Keratinocyte (primary cell): ENCODE measurements at regions not wholly inside any gene's neighbourhood (a gene's known extent, or its start where the extent isn't known, plus 50 kb on each side); places are given as distances from the start of the nearest gene placed in this dataset.

Experiments used
- EZH2 ChIP-seq: IDR thresholded peaks from one replicate; pipeline ENCODE4 v1.6.1; 2012; ENCODE audit warnings: inconsistent platforms, mild to moderate bottlenecking, low read length, moderate library complexity
- TF ChIP-seq, protein P1 (sequence below), 3 experiments: IDR thresholded peaks in 1 of 3; conservative IDR thresholded peaks in 1 of 3; optimal IDR thresholded peaks in 1 of 3; 2 replicates in 2 of 3; 3 replicates in 1 of 3; pipeline versions ENCODE3 to v1.5.1; 2011; ENCODE audit warnings: low read length in 3 of 3, mild to moderate bottlenecking in 3 of 3, moderate library complexity in 2 of 3, control low read depth in 1 of 3, inconsistent platforms in 1 of 3; ENCODE audit not compliant: insufficient read depth in 2 of 3; ENCODE audit errors: extremely low read depth in 1 of 3

DNA sequence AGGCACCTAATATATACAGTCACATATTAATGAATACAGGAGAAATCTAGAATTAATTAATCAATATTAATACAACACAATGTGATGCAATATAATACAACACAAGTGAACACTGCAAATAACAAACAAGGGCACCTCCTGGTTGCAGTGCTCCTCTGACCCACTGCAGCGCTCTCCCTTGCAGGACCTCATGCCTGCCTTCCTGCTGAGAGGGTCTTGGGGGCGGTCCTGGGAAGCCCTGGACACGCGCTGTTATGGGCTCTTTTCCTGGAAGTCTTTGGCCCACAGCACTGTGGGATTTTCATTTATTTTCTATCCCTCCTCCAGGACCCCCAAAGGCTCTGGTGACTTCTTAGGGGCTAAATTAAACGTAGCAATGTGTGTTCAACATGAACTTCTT, 485.8 kb downstream of the IRX1 start:
- TF ChIP-seq, protein P1, sequence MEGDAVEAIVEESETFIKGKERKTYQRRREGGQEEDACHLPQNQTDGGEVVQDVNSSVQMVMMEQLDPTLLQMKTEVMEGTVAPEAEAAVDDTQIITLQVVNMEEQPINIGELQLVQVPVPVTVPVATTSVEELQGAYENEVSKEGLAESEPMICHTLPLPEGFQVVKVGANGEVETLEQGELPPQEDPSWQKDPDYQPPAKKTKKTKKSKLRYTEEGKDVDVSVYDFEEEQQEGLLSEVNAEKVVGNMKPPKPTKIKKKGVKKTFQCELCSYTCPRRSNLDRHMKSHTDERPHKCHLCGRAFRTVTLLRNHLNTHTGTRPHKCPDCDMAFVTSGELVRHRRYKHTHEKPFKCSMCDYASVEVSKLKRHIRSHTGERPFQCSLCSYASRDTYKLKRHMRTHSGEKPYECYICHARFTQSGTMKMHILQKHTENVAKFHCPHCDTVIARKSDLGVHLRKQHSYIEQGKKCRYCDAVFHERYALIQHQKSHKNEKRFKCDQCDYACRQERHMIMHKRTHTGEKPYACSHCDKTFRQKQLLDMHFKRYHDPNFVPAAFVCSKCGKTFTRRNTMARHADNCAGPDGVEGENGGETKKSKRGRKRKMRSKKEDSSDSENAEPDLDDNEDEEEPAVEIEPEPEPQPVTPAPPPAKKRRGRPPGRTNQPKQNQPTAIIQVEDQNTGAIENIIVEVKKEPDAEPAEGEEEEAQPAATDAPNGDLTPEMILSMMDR (optimal IDR thresholded peaks at IDR 0.05 in 1 of 3, IDR thresholded peaks at IDR 0.05 in 1 of 3, conservative IDR thresholded peaks at IDR 0.05 in 1 of 3; ENCODE audit: extremely low read depth in 1 of 3, insufficient read depth in 2 of 3, low read length in 3 of 3): peak in 1 of 3 experiments; percentile 39
- TF ChIP-seq EZH2: no peak
